AG10803 (cell line): ENCODE measurements at regions not wholly inside any gene's neighbourhood (a gene's known extent, or its start where the extent isn't known, plus 50 kb on each side); places are given as distances from the start of the nearest gene placed in this dataset.

ENCODE experiments used
- DNase-seq: peaks from one replicate; pipeline ENCODE4 v3.0.0; 2010; ENCODE audit warnings: low read depth
- H3K4me3 ChIP-seq: 2 replicates; pipeline ENCODE4 v1.5.1; 2011; ENCODE audit warnings: mild to moderate bottlenecking, low read length, control low read depth
- CTCF ChIP-seq: conservative IDR thresholded peaks from 2 replicates; pipeline ENCODE4 v1.5.1; 2011; ENCODE audit warnings: mild to moderate bottlenecking, low read length, control low read depth, inconsistent platforms

GRCh38 chr5:53825926-53826325 lies 265.5 kb downstream of the NDUFS4 start:
- DNase-seq: no peak
- no peak overlapping the region for H3K4me3 ChIP-seq
- TF ChIP-seq CTCF: no peak

GRCh38 chr5:53826504-53826903 lies 266.1 kb downstream of the NDUFS4 start:
- DNase-seq: no peak
- TF ChIP-seq CTCF: no peak
- H3K4me3 ChIP-seq: no peak overlapping the region

GRCh38 chr5:53827211-53827651 lies 266.8 kb downstream of the NDUFS4 start:
- no peak for TF ChIP-seq CTCF
- no peak for DNase-seq

GRCh38 chr5:53831496-53831895 lies 271.1 kb downstream of the NDUFS4 start:
- no peak for TF ChIP-seq CTCF
- DNase-seq: no peak
- no peak overlapping the region for H3K4me3 ChIP-seq

More at GRCh38 chr5:53827211-53827651, 266.8 kb downstream of the NDUFS4 start:
- no peak overlapping the region for H3K4me3 ChIP-seq
